ENCODE measurements at regions not wholly inside any gene's neighbourhood (a gene's known extent, or its start where the extent isn't known, plus 50 kb on each side); places are given as distances from the start of the nearest gene placed in this dataset.

GRCh38 chr1:184813528-184814089, 59.0 kb upstream of the EDEM3 start:
- TF ChIP-seq CTCF (IDR thresholded peaks at IDR 0.05; ENCODE audit: low read depth, low read length): no peak
- no peak for TF ChIP-seq MAX (IDR thresholded peaks at IDR 0.05; ENCODE audit: low read depth, low read length)
- TF ChIP-seq POLR2A (IDR thresholded peaks at IDR 0.05; ENCODE audit: extremely low read depth, insufficient read length): no peak
- TF ChIP-seq MYC (IDR thresholded peaks at IDR 0.05; ENCODE audit: low read depth, low read length): no peak
- no peak overlapping the region for H3K4me3 ChIP-seq (ENCODE audit: low read depth, low read length)
- no peak for DNase-seq (ENCODE audit: low read depth)

- TF ChIP-seq MYC (IDR thresholded peaks at IDR 0.05; ENCODE audit: low read depth, low read length) (no peak), CTCF (IDR thresholded peaks at IDR 0.05; ENCODE audit: low read depth, low read length) (no peak), MAX (IDR thresholded peaks at IDR 0.05; ENCODE audit: low read depth, low read length) (no peak), POLR2A (IDR thresholded peaks at IDR 0.05; ENCODE audit: extremely low read depth, insufficient read length) (no peak)
- DNase-seq (ENCODE audit: low read depth): no peak
- H3K4me3 ChIP-seq (ENCODE audit: low read depth, low read length): no peak overlapping the region
Observed at GRCh38 chr1:184811439-184812111, 56.9 kb upstream of the EDEM3 start.

GRCh38 chr1:184810735-184811343, 56.2 kb upstream of the EDEM3 start:
- H3K4me3 ChIP-seq (ENCODE audit: low read depth, low read length): no peak overlapping the region
- no peak for DNase-seq (ENCODE audit: low read depth)
- no peak for TF ChIP-seq MAX (IDR thresholded peaks at IDR 0.05; ENCODE audit: low read depth, low read length)

GRCh38 chr1:184806296-184806721, 51.7 kb upstream of the EDEM3 start:
- no peak for TF ChIP-seq CTCF (IDR thresholded peaks at IDR 0.05; ENCODE audit: low read depth, low read length)
- TF ChIP-seq MYC (IDR thresholded peaks at IDR 0.05; ENCODE audit: low read depth, low read length): no peak
- no peak for TF ChIP-seq MAX (IDR thresholded peaks at IDR 0.05; ENCODE audit: low read depth, low read length)
- no peak for TF ChIP-seq POLR2A (IDR thresholded peaks at IDR 0.05; ENCODE audit: extremely low read depth, insufficient read length)

GRCh38 chr1:184805667-184806295, 51.1 kb upstream of the EDEM3 start:
- DNase-seq (ENCODE audit: low read depth): peak; percentile 88
- H3K4me3 ChIP-seq (ENCODE audit: low read depth, low read length): no peak overlapping the region
- TF ChIP-seq MAX (IDR thresholded peaks at IDR 0.05; ENCODE audit: low read depth, low read length): peak; percentile 42; the same call in 1 of the 2 replicates
- TF ChIP-seq CTCF (IDR thresholded peaks at IDR 0.05; ENCODE audit: low read depth, low read length): peak; percentile 67
- no peak for TF ChIP-seq POLR2A (IDR thresholded peaks at IDR 0.05; ENCODE audit: extremely low read depth, insufficient read length)
- TF ChIP-seq MYC (IDR thresholded peaks at IDR 0.05; ENCODE audit: low read depth, low read length): no peak

More at GRCh38 chr1:184806296-184806721, 51.7 kb upstream of the EDEM3 start:
- DNase-seq (ENCODE audit: low read depth): peak; percentile 84
- H3K4me3 ChIP-seq (ENCODE audit: low read depth, low read length): no peak overlapping the region
